Heart left ventricle (tissue), 16 donors: ENCODE measurements at regions not wholly inside any gene's neighbourhood (a gene's known extent, or its start where the extent isn't known, plus 50 kb on each side); places are given as distances from the start of the nearest gene placed in this dataset.

Source experiments
- ATAC-seq, 4 donors: fragments of 200-7000 bp; cut with Tn5 transposase; one replicate each; pipeline ENCODE4 v1.9.1; 2020 to 2022; ENCODE audit warnings: moderate library complexity in 4 of 4, mild to moderate bottlenecking in 3 of 4, moderate number of reproducible peaks in 1 of 4
- DNase-seq, 5 donors: peaks; one replicate each; pipeline ENCODE4 v3.0.0-alpha.2; 2020
- H3K27ac ChIP-seq, 12 donors: fragments of 200-600 bp; sonication (generic) in 4 of 12; one replicate each; pipeline versions ENCODE4 v1.5.0 to v1.8.0; 2016 to 2022; ENCODE audit warnings: mild to moderate bottlenecking in 2 of 12
- H3K27me3 ChIP-seq, 9 donors: fragments of 200-600 bp; sonication (generic) in 2 of 9; one replicate each; pipeline versions ENCODE4 v1.5.1 to v1.8.0; 2016 to 2022; ENCODE audit warnings: mild to moderate bottlenecking in 3 of 9
- H3K36me3 ChIP-seq, 9 donors: fragments of 200-600 bp; sonication (generic) in 2 of 9; one replicate each; pipeline versions ENCODE4 v1.5.0 to v1.8.0; 2018 to 2022; ENCODE audit warnings: mild to moderate bottlenecking in 2 of 9
- H3K4me1 ChIP-seq, 12 donors: fragments of 200-600 bp; sonication (generic) in 4 of 12; one replicate each; pipeline versions ENCODE4 v1.5.0 to v1.8.0; 2016 to 2022; ENCODE audit warnings: mild to moderate bottlenecking in 3 of 12
- H3K4me3 ChIP-seq, 12 donors: fragments of 200-600 bp; sonication (generic) in 4 of 12; one replicate each; pipeline versions ENCODE4 v1.5.0 to v1.8.0; 2017 to 2022; ENCODE audit warnings: mild to moderate bottlenecking in 9 of 12, moderate library complexity in 4 of 12
- H3K9me3 ChIP-seq, 12 donors: fragments of 200-600 bp; sonication (generic) in 4 of 12; one replicate each; pipeline versions ENCODE4 v1.5.0 to v1.8.0; 2016 to 2022; ENCODE audit warnings: mild to moderate bottlenecking in 1 of 12
- POLR2A ChIP-seq, 2 donors: fragments of 450-650 bp; IDR thresholded peaks; one replicate each; pipeline ENCODE4 v1.6.1; 2017; ENCODE audit warnings: antibody characterized with exemption in 2 of 2, mild to moderate bottlenecking in 2 of 2, moderate library complexity in 2 of 2
- WGBS, 4 donors: extraction: QIAGEN DNeasy Blood & Tissue Kit in 2 of 4; methylation state at CpG; one replicate each; pipeline versions ENCODE4 v1.1.5 to v1.1.7; 2013 to 2018; 5-methylcytosine and 5-hydroxymethylcytosine counted together
- intact Hi-C, 10 donors: fragments of 100-400 bp; cut with DNase I; formaldehyde crosslinking; loops; one replicate each; pipeline versions ENCODE4 v1.11.1 to v1.14.2; 2022
- TF ChIP-seq, protein P1 (sequence below), 12 donors: fragments of 200-600 bp; sonication (generic) in 4 of 12; IDR thresholded peaks; one replicate each; pipeline versions ENCODE4 v1.5.0 to v1.8.0; 2018 to 2022; ENCODE audit warnings: antibody characterized with exemption in 12 of 12, mild to moderate bottlenecking in 5 of 12
- donor health status: ischemic (EF 13 %, LVEDD 7.1; RV severe dilation, severe dysfunction).
- donor health status: healthy with polysubstance abuse.
- donor health status: DM: no; HTN: yes; CAD: no.
- donor health status: DM: no; HTN: no; CAD: no.
- donor health status: ischemic (EF 25% LVEDD 6.9; RV normal size, moderate dysfunction).
- donor health status: ischemic (EF 25% LVEDD 5.7; RV mildly dilated, moderate dysfunction).
- donor health status: healthy.
- donor health status: DM: yes; HTN: yes; CAD: no.
- donor health status: ischemic (EF 35%, LVEDD 5.7; RV mildly dilated, moderate dysfunction).
- donor health status: nonischemic (EF 11% LVEDD 7.7; RV severe dilation, severe dysfunction).
- donor health status: DM: yes; HTN: yes; CAD: no.
- donor health status: PGD.
- donor health status: ischemic (EF 29% LVEDD 5.4; RV normal size, mild dysfunction).
- donor health status: nonischemic (EF 23%, LVEDD 6.1; RV moderate dilation, normal function).

DNA sequence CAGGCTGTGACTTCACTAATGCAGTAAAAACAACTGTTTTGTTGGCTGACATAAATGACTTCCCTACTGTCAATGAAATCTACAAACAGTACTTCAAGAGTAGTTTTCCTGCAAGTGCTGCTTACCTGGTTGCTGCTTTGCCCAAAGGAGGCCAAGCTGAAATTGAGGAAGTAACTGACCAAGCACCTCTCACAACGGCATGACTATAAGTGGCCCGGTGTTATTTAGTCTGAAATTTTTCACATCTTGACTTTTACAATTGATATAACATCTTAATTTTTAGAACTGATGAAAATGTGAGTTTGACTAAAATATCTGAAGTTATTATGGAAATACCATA, 274.9 kb upstream of the NR5A2 start:
- Histone ChIP-seq H3K27me3 (peaks cover 0 to 6% (median 0%) of the 10 kb centered on the region in 9 donors), H3K4me3 (no peak overlapping the region), H3K27ac (no peak overlapping the region), H3K36me3 (no peaks in the 10 kb centered on the region), H3K9me3 (peaks cover 0 to 10% (median 0%) of the 10 kb centered on the region in 12 donors), H3K4me1 (peaks cover 0 to 4% (median 0%) of the 10 kb centered on the region in 12 donors)
- intact Hi-C loops, result no loop called here
- no peak for TF ChIP-seq POLR2A (IDR thresholded peaks at IDR 0.05)
- TF ChIP-seq, protein P1, sequence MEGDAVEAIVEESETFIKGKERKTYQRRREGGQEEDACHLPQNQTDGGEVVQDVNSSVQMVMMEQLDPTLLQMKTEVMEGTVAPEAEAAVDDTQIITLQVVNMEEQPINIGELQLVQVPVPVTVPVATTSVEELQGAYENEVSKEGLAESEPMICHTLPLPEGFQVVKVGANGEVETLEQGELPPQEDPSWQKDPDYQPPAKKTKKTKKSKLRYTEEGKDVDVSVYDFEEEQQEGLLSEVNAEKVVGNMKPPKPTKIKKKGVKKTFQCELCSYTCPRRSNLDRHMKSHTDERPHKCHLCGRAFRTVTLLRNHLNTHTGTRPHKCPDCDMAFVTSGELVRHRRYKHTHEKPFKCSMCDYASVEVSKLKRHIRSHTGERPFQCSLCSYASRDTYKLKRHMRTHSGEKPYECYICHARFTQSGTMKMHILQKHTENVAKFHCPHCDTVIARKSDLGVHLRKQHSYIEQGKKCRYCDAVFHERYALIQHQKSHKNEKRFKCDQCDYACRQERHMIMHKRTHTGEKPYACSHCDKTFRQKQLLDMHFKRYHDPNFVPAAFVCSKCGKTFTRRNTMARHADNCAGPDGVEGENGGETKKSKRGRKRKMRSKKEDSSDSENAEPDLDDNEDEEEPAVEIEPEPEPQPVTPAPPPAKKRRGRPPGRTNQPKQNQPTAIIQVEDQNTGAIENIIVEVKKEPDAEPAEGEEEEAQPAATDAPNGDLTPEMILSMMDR (IDR thresholded peaks at IDR 0.05), result no peak
- 84 to 90% (median 85%) methylated on average over 2 of the region's 2 CpGs for WGBS, 4 donors
- ATAC-seq (no peak), DNase-seq (no peak)

DNA sequence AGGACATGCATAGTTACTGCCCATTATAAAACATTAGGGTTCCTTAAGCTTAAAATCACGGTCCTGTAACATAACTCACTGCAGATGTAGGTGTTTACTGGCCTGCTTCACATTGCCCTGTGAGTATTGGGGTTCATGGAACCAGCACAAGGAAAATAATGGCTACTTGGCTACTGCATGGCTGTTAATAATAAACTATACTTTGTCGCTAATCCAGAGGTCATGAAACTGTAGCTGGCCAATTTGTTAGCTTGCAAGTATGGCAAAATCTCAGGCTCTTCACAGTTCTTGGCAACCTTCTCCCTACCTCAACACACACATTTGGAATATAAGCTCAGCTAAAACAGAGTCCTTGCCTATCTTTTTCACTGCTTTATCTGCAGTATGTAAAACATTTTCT, 274.0 kb upstream of the NR5A2 start:
- ATAC-seq (no peak), DNase-seq (no peak)
- H3K9me3 ChIP-seq, result peaks cover 0 to 10% (median 0%) of the 10 kb centered on the region in 12 donors
- 73 to 97% (median 91%) methylated on average over 2 of the region's 2 CpGs for WGBS, 4 donors
- H3K27me3 ChIP-seq, result peaks cover 0 to 5% (median 0%) of the 10 kb centered on the region in 9 donors
- TF ChIP-seq, protein P1 (IDR thresholded peaks at IDR 0.05), result no peak
- TF ChIP-seq POLR2A (IDR thresholded peaks at IDR 0.05), result no peak
- peaks cover 0 to 4% (median 0%) of the 10 kb centered on the region in 12 donors for H3K4me1 ChIP-seq
- H3K36me3 ChIP-seq, result no peaks in the 10 kb centered on the region
- H3K4me3 ChIP-seq, result no peak overlapping the region
- no peak overlapping the region for H3K27ac ChIP-seq
- intact Hi-C loops, result no loop called here

DNA sequence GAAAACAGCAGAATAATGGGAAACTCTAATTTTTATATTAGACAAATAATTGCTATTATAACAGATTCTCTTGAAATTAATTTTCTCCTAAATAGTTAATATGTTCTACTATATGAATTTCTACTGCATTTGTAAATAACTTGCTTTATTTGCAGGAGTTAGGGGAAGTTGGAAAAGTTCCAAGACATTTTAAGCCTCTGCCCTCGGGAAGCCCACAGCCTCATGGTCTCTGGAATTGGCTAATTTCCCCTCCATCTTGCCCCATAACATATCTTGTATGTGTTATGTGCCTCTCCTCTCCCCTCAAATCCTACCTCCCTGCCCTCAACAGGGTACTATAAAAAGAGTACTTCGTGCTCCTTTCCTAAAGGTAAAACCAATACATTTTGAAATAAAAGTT, 271.4 kb upstream of the NR5A2 start:
- intact Hi-C loops, result no loop called here
- no peaks in the 10 kb centered on the region for H3K36me3 ChIP-seq
- H3K9me3 ChIP-seq, result peaks cover 0 to 10% (median 0%) of the 10 kb centered on the region in 12 donors
- TF ChIP-seq POLR2A (IDR thresholded peaks at IDR 0.05), result no peak
- TF ChIP-seq, protein P1 (IDR thresholded peaks at IDR 0.05), result no peak
- DNase-seq, result no peak
- 38 to 52% (median 47%) methylated on average over 2 of the region's 2 CpGs for WGBS, 4 donors
- no peak overlapping the region for H3K27ac ChIP-seq
- no peaks in the 10 kb centered on the region for H3K27me3 ChIP-seq
- H3K4me3 ChIP-seq, result no peak overlapping the region
- no peak for ATAC-seq
- peaks cover 0 to 4% (median 0%) of the 10 kb centered on the region in 12 donors for H3K4me1 ChIP-seq

DNA sequence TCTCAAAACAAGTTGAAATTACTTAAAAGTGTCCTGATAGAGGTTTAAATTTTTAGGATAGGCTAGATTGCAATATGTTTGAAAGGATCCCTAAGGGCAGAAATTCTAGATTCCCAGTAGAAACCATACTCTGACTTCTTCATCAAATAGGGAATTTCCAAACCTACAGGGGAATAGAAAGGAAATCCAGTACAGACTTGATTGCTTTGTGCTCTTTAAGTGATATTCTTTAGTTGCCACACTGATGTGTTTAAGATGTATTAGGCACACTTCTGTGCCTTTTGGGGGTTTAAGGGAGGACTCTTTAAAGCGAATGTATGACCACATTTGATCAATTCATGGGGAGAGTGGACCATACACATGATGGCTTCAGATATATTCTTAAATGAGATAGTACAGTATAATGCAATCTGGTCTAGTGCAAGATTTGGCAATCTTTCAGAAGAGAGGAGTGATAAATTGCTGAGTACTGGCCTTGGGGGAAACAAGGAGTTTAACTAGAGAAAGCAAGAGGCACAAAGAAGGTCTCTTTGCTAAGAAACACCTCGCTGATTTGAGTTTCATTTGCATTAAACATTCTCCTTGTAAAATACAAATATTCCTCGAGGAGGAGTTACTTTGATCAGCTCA, 268.8 kb upstream of the NR5A2 start:
- Histone ChIP-seq H3K4me3 (no peak overlapping the region), H3K36me3 (no peaks in the 10 kb centered on the region), H3K4me1 (peaks cover 0 to 4% (median 0%) of the 10 kb centered on the region in 12 donors), H3K27ac (no peak overlapping the region), H3K9me3 (peaks cover 0 to 5% (median 0%) of the 10 kb centered on the region in 12 donors), H3K27me3 (no peaks in the 10 kb centered on the region)
- intact Hi-C loops, result no loop called here
- ATAC-seq (no peak), DNase-seq (no peak)
- WGBS, 4 donors, result 56 to 79% (median 73%) methylated on average over 3 of the region's 3 CpGs
- TF ChIP-seq, protein P1 (IDR thresholded peaks at IDR 0.05), result no peak
- TF ChIP-seq POLR2A (IDR thresholded peaks at IDR 0.05), result no peak
